Stimulated activated CD8-positive, alpha-beta memory T cell treated with anti-CD3 and anti-CD28 coated beads, Interleukin-2, amount 100 ng/mL, for 1 hour (primary cell): ENCODE measurements at regions not wholly inside any gene's neighbourhood (a gene's known extent, or its start where the extent isn't known, plus 50 kb on each side); places are given as distances from the start of the nearest gene placed in this dataset.
"Not testable (repeated sequence)": the region's sequence is repeated elsewhere in the genome, so short reads cannot be mapped to it uniquely, and the experiment has no call there.

Experiments used
- DNase-seq, 2 donors: peaks; one replicate each; pipeline ENCODE4 v3.0.0-alpha.2; 2020; ENCODE audit warnings: low read depth in 2 of 2

- no peak for DNase-seq
These were observed 54.7 kb upstream of the NRIP1 start for GRCh38 chr21:15119486-15119885.

- no peak for DNase-seq
These were observed 56.4 kb upstream of the NRIP1 start for GRCh38 chr21:15121097-15121654.

- DNase-seq, result no peak
These were observed 56.9 kb upstream of the NRIP1 start for GRCh38 chr21:15121655-15122120.

GRCh38 chr21:15122241-15122640 is 57.4 kb upstream of the NRIP1 start:
- DNase-seq, result no peak

- no peak for DNase-seq
These were observed 59.9 kb upstream of the NRIP1 start for GRCh38 chr21:15124731-15125130.

GRCh38 chr21:15126948-15127347 is 62.1 kb upstream of the NRIP1 start:
- no peak for DNase-seq

GRCh38 chr21:15127437-15127836 is 62.6 kb upstream of the NRIP1 start:
- no peak for DNase-seq

GRCh38 chr21:15128267-15128666 is 63.5 kb upstream of the NRIP1 start:
- DNase-seq, result no peak

GRCh38 chr21:15128714-15129113 is 63.9 kb upstream of the NRIP1 start:
- DNase-seq, result not testable (repeated sequence)

- no peak for DNase-seq
These were observed 65.5 kb upstream of the NRIP1 start for GRCh38 chr21:15130326-15130725.

- no peak for DNase-seq
These were observed 66.0 kb upstream of the NRIP1 start for GRCh38 chr21:15130751-15131150.

- DNase-seq, result no peak
These were observed 68.0 kb upstream of the NRIP1 start for GRCh38 chr21:15132781-15133180.

- DNase-seq, result no peak
These were observed 70.1 kb upstream of the NRIP1 start for GRCh38 chr21:15134701-15135470.

GRCh38 chr21:15135867-15136629 is 71.2 kb upstream of the NRIP1 start:
- no peak for DNase-seq

GRCh38 chr21:15138490-15138889 is 73.7 kb upstream of the NRIP1 start:
- DNase-seq, result no peak

GRCh38 chr21:15139898-15140297 is 75.1 kb upstream of the NRIP1 start:
- DNase-seq, result no peak

- no peak for DNase-seq
These were observed 75.7 kb upstream of the NRIP1 start for GRCh38 chr21:15140321-15141019.

GRCh38 chr21:15141261-15141970 is 76.6 kb upstream of the NRIP1 start:
- DNase-seq, result no peak

- no peak for DNase-seq
These were observed 79.2 kb upstream of the NRIP1 start for GRCh38 chr21:15144026-15144425.

GRCh38 chr21:15148437-15148836 is 83.6 kb upstream of the NRIP1 start:
- no peak for DNase-seq

GRCh38 chr21:15149600-15150224 is 84.9 kb upstream of the NRIP1 start:
- no peak for DNase-seq
